ENCODE measurements at regions not wholly inside any gene's neighbourhood (a gene's known extent, or its start where the extent isn't known, plus 50 kb on each side); places are given as distances from the start of the nearest gene placed in this dataset.

DNA sequence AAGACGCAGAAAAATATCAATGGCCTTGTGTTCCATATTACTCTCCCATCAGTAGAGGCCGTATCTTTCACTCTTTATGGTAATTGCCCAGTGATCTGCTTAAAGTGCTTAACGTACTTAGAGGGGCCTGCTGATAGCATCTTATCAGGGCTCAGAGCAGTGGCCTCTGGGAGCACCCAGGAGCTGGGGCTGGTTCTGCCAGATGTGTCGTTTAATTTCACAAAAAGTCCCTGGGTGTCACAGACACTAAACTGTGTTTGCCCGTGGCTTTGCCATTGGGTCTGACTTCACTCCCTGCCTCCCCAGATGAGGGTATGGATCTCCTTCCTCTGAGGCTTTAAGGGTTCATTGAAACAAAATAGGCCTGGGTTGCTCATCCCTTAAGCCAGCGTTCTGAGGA is 435.3 kb downstream of the GATA3 start:
- H2BK120ac ChIP-seq (ENCODE audit: low read depth, low read length) = no peak overlapping the region
- H4K5ac ChIP-seq (ENCODE audit: low read length) = no peak overlapping the region
- DNase-seq = peak; percentile 57
- no peak overlapping the region for H2BK15ac ChIP-seq (replicated peaks; ENCODE audit: low read depth)
- no peaks in the 10 kb centered on the region for H3K27me3 ChIP-seq (ENCODE audit: insufficient read depth, low read length, poor library complexity)
- H3K4me1 ChIP-seq (ENCODE audit: control insufficient read depth, low read depth, low read length) = no peaks in the 10 kb centered on the region
- no peak overlapping the region for H3K4ac ChIP-seq (ENCODE audit: low read depth, low read length)
- no peak overlapping the region for H4K8ac ChIP-seq (ENCODE audit: low read depth, low read length)
- no peak overlapping the region for H3K9ac ChIP-seq (ENCODE audit: low read length)
- no peak overlapping the region for H2BK5ac ChIP-seq (ENCODE audit: low read length)
- no peaks in the 10 kb centered on the region for H3K79me1 ChIP-seq (ENCODE audit: low read length)
- H3K79me2 ChIP-seq (ENCODE audit: control insufficient read depth, insufficient read depth, low read length) = no peaks in the 10 kb centered on the region
- H3K4me2 ChIP-seq (ENCODE audit: low read length) = no peak overlapping the region
- H3K18ac ChIP-seq (ENCODE audit: low read length) = no peak overlapping the region
- no peak overlapping the region for H3K4me3 ChIP-seq (ENCODE audit: low read length)
- H3K56ac ChIP-seq (ENCODE audit: low read length) = no peak overlapping the region
- WGBS (ENCODE audit: extremely low coverage, insufficient coverage, low lambda C conversion rate) = no CpG with 5 or more reads among the region's 6 CpGs
- H3K36me3 ChIP-seq (ENCODE audit: control insufficient read depth, insufficient read depth, low read length) = no peaks in the 10 kb centered on the region
- no peak overlapping the region for H2AK5ac ChIP-seq (ENCODE audit: low read length)
- H3K27ac ChIP-seq (ENCODE audit: low read depth, low read length) = no peak overlapping the region
- no peak overlapping the region for H3K23ac ChIP-seq (ENCODE audit: low read length)

DNA sequence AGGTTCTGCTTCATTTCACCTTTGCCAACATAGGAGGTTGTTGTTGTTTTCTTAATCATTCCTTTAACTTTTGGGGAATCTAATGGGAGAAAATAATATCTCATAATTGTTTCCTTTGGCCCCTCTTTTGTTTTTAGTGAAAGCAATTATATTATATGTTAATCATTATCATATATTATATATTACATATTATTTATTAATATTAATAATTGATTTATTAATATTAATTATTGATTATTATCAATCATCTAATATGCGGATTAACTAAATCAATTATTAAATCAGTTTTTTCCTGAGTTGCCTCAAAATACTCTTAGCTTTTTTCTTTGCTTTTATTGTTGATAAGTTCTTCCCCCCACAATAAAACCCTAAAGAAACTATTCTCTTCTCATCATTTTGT is 443.8 kb downstream of the GATA3 start:
- Histone ChIP-seq H3K23ac (ENCODE audit: low read length) (no peak overlapping the region), H3K4me3 (ENCODE audit: low read length) (no peak overlapping the region), H3K79me2 (ENCODE audit: control insufficient read depth, insufficient read depth, low read length) (no peaks in the 10 kb centered on the region), H2BK5ac (ENCODE audit: low read length) (no peak overlapping the region), H3K9ac (ENCODE audit: low read length) (no peak overlapping the region), H3K18ac (ENCODE audit: low read length) (no peak overlapping the region), H3K4me1 (ENCODE audit: control insufficient read depth, low read depth, low read length) (peaks cover 2% of the 10 kb centered on the region), H2BK15ac (replicated peaks; ENCODE audit: low read depth) (no peak overlapping the region), H4K5ac (ENCODE audit: low read length) (no peak overlapping the region), H3K79me1 (ENCODE audit: low read length) (no peaks in the 10 kb centered on the region), H3K27ac (ENCODE audit: low read depth, low read length) (no peak overlapping the region), H3K56ac (ENCODE audit: low read length) (no peak overlapping the region), H4K8ac (ENCODE audit: low read depth, low read length) (no peak overlapping the region), H3K4me2 (ENCODE audit: low read length) (no peak overlapping the region), H2AK5ac (ENCODE audit: low read length) (no peak overlapping the region), H3K36me3 (ENCODE audit: control insufficient read depth, insufficient read depth, low read length) (no peaks in the 10 kb centered on the region), H3K27me3 (ENCODE audit: insufficient read depth, low read length, poor library complexity) (no peaks in the 10 kb centered on the region), H3K4ac (ENCODE audit: low read depth, low read length) (no peak overlapping the region), H2BK120ac (ENCODE audit: low read depth, low read length) (no peak overlapping the region)
- DNase-seq = no peak
- WGBS (ENCODE audit: extremely low coverage, insufficient coverage, low lambda C conversion rate) = no CpG with 5 or more reads among the region's 1 CpG

DNA sequence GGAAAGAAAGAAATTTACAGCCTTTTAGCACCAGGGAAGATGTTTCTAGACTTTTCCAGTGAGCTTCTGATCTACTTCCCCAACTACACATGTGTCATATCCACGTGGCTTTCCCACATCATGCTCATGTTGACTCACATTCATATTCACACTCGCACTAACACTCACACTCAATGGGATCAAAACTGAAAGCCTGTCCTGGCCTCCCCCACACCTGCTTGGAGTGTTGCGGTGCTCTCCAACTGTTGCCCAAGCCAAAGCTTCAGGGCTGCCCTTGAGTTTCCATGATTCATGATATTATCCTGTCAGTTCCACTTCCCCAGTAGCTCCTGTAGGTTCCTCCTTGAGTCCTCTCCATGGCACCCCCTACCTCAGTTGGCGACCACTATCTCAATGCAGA is 444.4 kb downstream of the GATA3 start:
- H3K56ac ChIP-seq (ENCODE audit: low read length) = no peak overlapping the region
- no peak overlapping the region for H4K8ac ChIP-seq (ENCODE audit: low read depth, low read length)
- H3K36me3 ChIP-seq (ENCODE audit: control insufficient read depth, insufficient read depth, low read length) = no peaks in the 10 kb centered on the region
- H3K4me1 ChIP-seq (ENCODE audit: control insufficient read depth, low read depth, low read length) = peaks cover 4% of the 10 kb centered on the region
- H4K5ac ChIP-seq (ENCODE audit: low read length) = no peak overlapping the region
- H3K79me1 ChIP-seq (ENCODE audit: low read length) = no peaks in the 10 kb centered on the region
- no peak overlapping the region for H2BK15ac ChIP-seq (replicated peaks; ENCODE audit: low read depth)
- no peaks in the 10 kb centered on the region for H3K27me3 ChIP-seq (ENCODE audit: insufficient read depth, low read length, poor library complexity)
- no peak overlapping the region for H2BK120ac ChIP-seq (ENCODE audit: low read depth, low read length)
- no peak overlapping the region for H2AK5ac ChIP-seq (ENCODE audit: low read length)
- WGBS (ENCODE audit: extremely low coverage, insufficient coverage, low lambda C conversion rate) = 100% methylated on average over 2 of the region's 4 CpGs
- no peak overlapping the region for H3K18ac ChIP-seq (ENCODE audit: low read length)
- no peak overlapping the region for H3K4me2 ChIP-seq (ENCODE audit: low read length)
- H2BK5ac ChIP-seq (ENCODE audit: low read length) = no peak overlapping the region
- H3K4me3 ChIP-seq (ENCODE audit: low read length) = no peak overlapping the region
- no peak overlapping the region for H3K23ac ChIP-seq (ENCODE audit: low read length)
- H3K27ac ChIP-seq (ENCODE audit: low read depth, low read length) = no peak overlapping the region
- H3K4ac ChIP-seq (ENCODE audit: low read depth, low read length) = no peak overlapping the region
- H3K79me2 ChIP-seq (ENCODE audit: control insufficient read depth, insufficient read depth, low read length) = no peaks in the 10 kb centered on the region
- peak; percentile 45 for DNase-seq
- H3K9ac ChIP-seq (ENCODE audit: low read length) = no peak overlapping the region

DNA sequence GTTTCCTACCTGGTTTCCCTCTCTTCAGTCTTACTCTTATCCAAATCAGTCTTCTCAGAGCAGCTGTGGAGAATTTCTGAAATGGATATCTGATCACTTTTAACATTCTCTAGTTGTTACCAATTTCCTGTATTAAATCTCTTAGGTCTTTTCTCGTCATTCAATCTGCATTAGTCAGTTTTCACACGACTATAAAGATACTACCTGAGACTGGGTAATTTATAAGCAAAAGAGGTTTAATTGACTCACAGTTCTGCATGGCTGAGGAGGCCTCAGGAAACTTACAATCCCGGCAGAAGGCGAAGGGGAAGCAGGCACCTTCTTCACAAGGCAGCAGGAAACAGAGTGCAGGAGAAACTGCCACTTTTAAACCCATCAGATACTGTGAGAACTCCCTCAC is 444.8 kb downstream of the GATA3 start:
- WGBS (ENCODE audit: extremely low coverage, insufficient coverage, low lambda C conversion rate) = no CpG with 5 or more reads among the region's 4 CpGs
- Histone ChIP-seq H3K79me1 (ENCODE audit: low read length) (no peaks in the 10 kb centered on the region), H3K4me3 (ENCODE audit: low read length) (no peak overlapping the region), H4K8ac (ENCODE audit: low read depth, low read length) (no peak overlapping the region), H3K56ac (ENCODE audit: low read length) (no peak overlapping the region), H4K5ac (ENCODE audit: low read length) (no peak overlapping the region), H3K23ac (ENCODE audit: low read length) (no peak overlapping the region), H3K18ac (ENCODE audit: low read length) (no peak overlapping the region), H2AK5ac (ENCODE audit: low read length) (no peak overlapping the region), H2BK15ac (replicated peaks; ENCODE audit: low read depth) (no peak overlapping the region), H3K36me3 (ENCODE audit: control insufficient read depth, insufficient read depth, low read length) (no peaks in the 10 kb centered on the region), H3K79me2 (ENCODE audit: control insufficient read depth, insufficient read depth, low read length) (no peaks in the 10 kb centered on the region), H3K27me3 (ENCODE audit: insufficient read depth, low read length, poor library complexity) (no peaks in the 10 kb centered on the region), H2BK5ac (ENCODE audit: low read length) (no peak overlapping the region), H3K27ac (ENCODE audit: low read depth, low read length) (no peak overlapping the region), H3K4ac (ENCODE audit: low read depth, low read length) (no peak overlapping the region), H3K9ac (ENCODE audit: low read length) (no peak overlapping the region), H3K4me1 (ENCODE audit: control insufficient read depth, low read depth, low read length) (peaks cover 4% of the 10 kb centered on the region), H2BK120ac (ENCODE audit: low read depth, low read length) (no peak overlapping the region), H3K4me2 (ENCODE audit: low read length) (no peak overlapping the region)
- no peak for DNase-seq

DNA sequence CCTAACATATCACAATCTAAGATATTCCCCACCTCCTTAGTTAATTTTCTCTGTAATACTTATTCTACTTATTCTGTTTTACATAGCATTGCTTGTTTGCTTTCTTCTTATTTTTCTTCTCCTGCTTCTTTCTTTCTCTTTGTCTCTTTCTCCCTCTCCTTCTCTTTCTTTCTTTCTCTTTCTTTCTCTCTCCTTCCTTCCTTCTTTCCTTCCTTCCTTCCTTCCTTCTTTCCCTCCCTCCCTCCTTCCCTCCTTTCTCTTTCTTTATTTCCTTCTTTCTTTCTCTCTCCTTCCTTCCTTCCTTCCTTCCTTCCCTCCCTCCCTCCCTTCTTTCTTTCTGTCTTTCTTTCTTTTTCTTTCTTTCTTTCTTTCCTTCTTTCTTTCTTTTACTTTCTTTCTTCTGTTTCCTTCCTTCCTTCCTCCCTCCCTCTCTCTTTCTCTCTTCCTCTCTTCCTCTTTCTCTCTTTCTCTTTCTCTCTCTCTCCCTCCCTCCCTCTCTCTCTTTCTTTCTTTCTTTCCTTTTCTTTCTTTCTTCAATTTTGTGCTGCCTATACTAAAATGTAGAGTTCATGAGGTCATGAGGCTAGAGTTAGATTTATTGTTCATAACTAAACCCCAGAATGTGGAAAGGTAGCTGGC is 445.4 kb downstream of the GATA3 start:
- no peak overlapping the region for H4K8ac ChIP-seq (ENCODE audit: low read depth, low read length)
- no peak overlapping the region for H3K23ac ChIP-seq (ENCODE audit: low read length)
- H3K18ac ChIP-seq (ENCODE audit: low read length) = no peak overlapping the region
- no peak overlapping the region for H3K9ac ChIP-seq (ENCODE audit: low read length)
- H4K5ac ChIP-seq (ENCODE audit: low read length) = no peak overlapping the region
- no peak for DNase-seq
- peaks cover 4% of the 10 kb centered on the region for H3K4me1 ChIP-seq (ENCODE audit: control insufficient read depth, low read depth, low read length)
- H2BK5ac ChIP-seq (ENCODE audit: low read length) = no peak overlapping the region
- no peak overlapping the region for H3K4ac ChIP-seq (ENCODE audit: low read depth, low read length)
- no peaks in the 10 kb centered on the region for H3K79me2 ChIP-seq (ENCODE audit: control insufficient read depth, insufficient read depth, low read length)
- H3K4me3 ChIP-seq (ENCODE audit: low read length) = no peak overlapping the region
- H3K79me1 ChIP-seq (ENCODE audit: low read length) = no peaks in the 10 kb centered on the region
- H3K27ac ChIP-seq (ENCODE audit: low read depth, low read length) = no peak overlapping the region
- H2AK5ac ChIP-seq (ENCODE audit: low read length) = no peak overlapping the region
- no peak overlapping the region for H3K56ac ChIP-seq (ENCODE audit: low read length)
- H3K36me3 ChIP-seq (ENCODE audit: control insufficient read depth, insufficient read depth, low read length) = no peaks in the 10 kb centered on the region
- H3K4me2 ChIP-seq (ENCODE audit: low read length) = no peak overlapping the region
- no peak overlapping the region for H2BK15ac ChIP-seq (replicated peaks; ENCODE audit: low read depth)
- no peak overlapping the region for H2BK120ac ChIP-seq (ENCODE audit: low read depth, low read length)
- H3K27me3 ChIP-seq (ENCODE audit: insufficient read depth, low read length, poor library complexity) = no peaks in the 10 kb centered on the region

DNA sequence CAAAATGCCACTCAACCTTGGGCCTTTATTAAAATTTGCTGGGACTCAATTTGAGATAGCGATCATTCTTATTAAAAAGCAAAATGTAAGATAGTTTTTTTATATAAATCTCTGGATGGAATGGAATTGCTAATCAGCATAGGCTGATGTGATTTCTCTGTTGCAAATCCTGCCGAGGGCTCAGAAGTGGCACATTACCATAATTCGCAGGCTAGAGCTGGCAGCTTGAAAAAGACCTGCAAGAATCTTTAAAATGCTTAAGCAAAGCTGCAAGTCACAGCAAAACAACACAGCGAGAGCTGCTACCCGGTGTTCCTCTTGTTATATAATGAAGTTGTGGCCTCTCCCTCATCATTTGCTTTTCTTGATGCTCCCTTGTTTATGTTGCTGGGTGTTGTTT is 448.1 kb downstream of the GATA3 start:
- Histone ChIP-seq H2BK15ac (replicated peaks; ENCODE audit: low read depth) (no peak overlapping the region), H3K4me1 (ENCODE audit: control insufficient read depth, low read depth, low read length) (peaks cover 4% of the 10 kb centered on the region), H2BK120ac (ENCODE audit: low read depth, low read length) (no peak overlapping the region), H3K27ac (ENCODE audit: low read depth, low read length) (no peak overlapping the region), H4K5ac (ENCODE audit: low read length) (no peak overlapping the region), H3K4ac (ENCODE audit: low read depth, low read length) (no peak overlapping the region), H3K79me1 (ENCODE audit: low read length) (no peaks in the 10 kb centered on the region), H3K4me2 (ENCODE audit: low read length) (no peak overlapping the region), H4K8ac (ENCODE audit: low read depth, low read length) (no peak overlapping the region), H3K23ac (ENCODE audit: low read length) (no peak overlapping the region), H2BK5ac (ENCODE audit: low read length) (no peak overlapping the region), H3K56ac (ENCODE audit: low read length) (no peak overlapping the region), H3K9ac (ENCODE audit: low read length) (no peak overlapping the region), H3K79me2 (ENCODE audit: control insufficient read depth, insufficient read depth, low read length) (no peaks in the 10 kb centered on the region), H3K18ac (ENCODE audit: low read length) (no peak overlapping the region), H3K27me3 (ENCODE audit: insufficient read depth, low read length, poor library complexity) (no peaks in the 10 kb centered on the region), H2AK5ac (ENCODE audit: low read length) (no peak overlapping the region), H3K36me3 (ENCODE audit: control insufficient read depth, insufficient read depth, low read length) (no peaks in the 10 kb centered on the region), H3K4me3 (ENCODE audit: low read length) (no peak overlapping the region)
- DNase-seq = no peak
- no CpG with 5 or more reads among the region's 5 CpGs for WGBS (ENCODE audit: extremely low coverage, insufficient coverage, low lambda C conversion rate)

Data from mesendoderm (in vitro differentiated cells).